ENCODE measurements at regions not wholly inside any gene's neighbourhood (a gene's known extent, or its start where the extent isn't known, plus 50 kb on each side); places are given as distances from the start of the nearest gene placed in this dataset.

DNA sequence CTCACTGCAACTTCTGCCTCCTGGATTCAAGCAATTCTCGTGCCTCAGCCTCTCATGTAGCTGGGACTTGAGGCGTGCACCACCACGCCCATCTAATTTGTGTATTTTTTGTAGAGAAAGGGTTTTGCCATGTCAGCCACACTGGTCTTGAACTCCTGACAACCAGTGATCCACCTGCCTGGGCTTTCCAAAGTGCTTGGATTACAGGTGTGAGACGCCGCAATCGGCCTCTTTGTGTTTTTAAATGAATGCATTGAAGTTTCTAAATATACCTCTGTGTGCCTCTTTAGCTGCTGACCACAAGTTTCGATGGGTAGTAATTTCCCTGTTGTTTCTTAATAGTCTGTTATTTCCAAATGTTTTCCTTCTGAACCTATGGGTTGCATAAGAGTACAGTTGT lies 765.3 kb upstream of the GRIA3 start:
- TF ChIP-seq, protein P1, sequence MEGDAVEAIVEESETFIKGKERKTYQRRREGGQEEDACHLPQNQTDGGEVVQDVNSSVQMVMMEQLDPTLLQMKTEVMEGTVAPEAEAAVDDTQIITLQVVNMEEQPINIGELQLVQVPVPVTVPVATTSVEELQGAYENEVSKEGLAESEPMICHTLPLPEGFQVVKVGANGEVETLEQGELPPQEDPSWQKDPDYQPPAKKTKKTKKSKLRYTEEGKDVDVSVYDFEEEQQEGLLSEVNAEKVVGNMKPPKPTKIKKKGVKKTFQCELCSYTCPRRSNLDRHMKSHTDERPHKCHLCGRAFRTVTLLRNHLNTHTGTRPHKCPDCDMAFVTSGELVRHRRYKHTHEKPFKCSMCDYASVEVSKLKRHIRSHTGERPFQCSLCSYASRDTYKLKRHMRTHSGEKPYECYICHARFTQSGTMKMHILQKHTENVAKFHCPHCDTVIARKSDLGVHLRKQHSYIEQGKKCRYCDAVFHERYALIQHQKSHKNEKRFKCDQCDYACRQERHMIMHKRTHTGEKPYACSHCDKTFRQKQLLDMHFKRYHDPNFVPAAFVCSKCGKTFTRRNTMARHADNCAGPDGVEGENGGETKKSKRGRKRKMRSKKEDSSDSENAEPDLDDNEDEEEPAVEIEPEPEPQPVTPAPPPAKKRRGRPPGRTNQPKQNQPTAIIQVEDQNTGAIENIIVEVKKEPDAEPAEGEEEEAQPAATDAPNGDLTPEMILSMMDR (IDR thresholded peaks at IDR 0.05; ENCODE audit: poor library complexity), result no peak
- TF ChIP-seq EZH2phosphoT487 (IDR thresholded peaks at IDR 0.05; ENCODE audit: low read depth, severe bottlenecking, unreplicated experiment) (no peak), EZH2 (IDR thresholded peaks at IDR 0.05; ENCODE audit: borderline replicate concordance) (no peak)

All from hepatocyte (in vitro differentiated cells).